ENCODE measurements at regions not wholly inside any gene's neighbourhood (a gene's known extent, or its start where the extent isn't known, plus 50 kb on each side); places are given as distances from the start of the nearest gene placed in this dataset.

- TF ChIP-seq CTCF (conservative IDR thresholded peaks at IDR 0.05; ENCODE audit: low read length), result no peak
- no peak for TF ChIP-seq EZH2phosphoT487 (IDR thresholded peaks at IDR 0.05; ENCODE audit: borderline replicate concordance)
These were observed 702.9 kb downstream of the TRHDE start for GRCh38 chr12:72974954-72975555.

All from Loucy (cell line).